Keratinocyte (primary cell): ENCODE measurements at regions not wholly inside any gene's neighbourhood (a gene's known extent, or its start where the extent isn't known, plus 50 kb on each side); places are given as distances from the start of the nearest gene placed in this dataset.

Experiments
- DNase-seq: peaks from one replicate; pipeline ENCODE4 v3.0.0-alpha.2; 2011; ENCODE audit warnings: low read depth, missing footprints, low spot score
- FAIRE-seq: peaks from 2 replicates; lab custom pipeline; 2011; peaks lifted over from hg19 to GRCh38; lab: Jason Lieb, UNC
- H2AFZ ChIP-seq: 2 replicates; pipeline ENCODE4 v1.6.0; 2012; ENCODE audit warnings: low read length, control low read depth, inconsistent platforms; ENCODE audit not compliant: control insufficient read depth
- H3K27ac ChIP-seq: 2 replicates; pipeline ENCODE4 v1.5.1; 2011; ENCODE audit warnings: low read length; ENCODE audit not compliant: control insufficient read depth, insufficient read depth
- H3K27me3 ChIP-seq: 3 replicates; pipeline ENCODE4 v1.6.0; 2011; ENCODE audit warnings: low read length; ENCODE audit not compliant: control insufficient read depth, insufficient read depth; ENCODE audit errors: extremely low read depth
- H3K36me3 ChIP-seq, 2 experiments: 2 replicates in 1 of 2; 3 replicates in 1 of 2; pipeline ENCODE4 v1.5.1; 2011; ENCODE audit warnings: low read length in 2 of 2, mild to moderate bottlenecking in 1 of 2; ENCODE audit not compliant: control insufficient read depth in 2 of 2, insufficient read depth in 2 of 2; ENCODE audit errors: extremely low read depth in 1 of 2
- H3K4me1 ChIP-seq: 3 replicates; pipeline ENCODE4 v1.5.1; 2011; ENCODE audit warnings: low read length; ENCODE audit not compliant: control insufficient read depth, insufficient read depth; ENCODE audit errors: extremely low read depth
- H3K4me2 ChIP-seq: 3 replicates; pipeline ENCODE4 v1.6.0; 2011; ENCODE audit warnings: low read depth, low read length; ENCODE audit not compliant: control insufficient read depth, insufficient read depth; ENCODE audit errors: extremely low read depth
- H3K4me3 ChIP-seq, 3 experiments: fragments of 200-600 bp in 1 of 3; sonication (generic) in 1 of 3; 2 replicates in 2 of 3; 3 replicates in 1 of 3; pipeline ENCODE4 v1.5.1; 2011 to 2016; ENCODE audit warnings: low read length in 3 of 3, mild to moderate bottlenecking in 3 of 3, control low read depth in 2 of 3, inconsistent platforms in 1 of 3, low read depth in 1 of 3, mixed read lengths in 1 of 3, mixed run types in 1 of 3, moderate library complexity in 1 of 3; ENCODE audit not compliant: control insufficient read depth in 2 of 3, insufficient read depth in 2 of 3; ENCODE audit errors: extremely low read depth in 1 of 3
- H3K79me2 ChIP-seq: 2 replicates; pipeline ENCODE4 v1.6.0; 2012; ENCODE audit warnings: low read length; ENCODE audit not compliant: control insufficient read depth, insufficient read depth
- H3K9ac ChIP-seq: 3 replicates; pipeline ENCODE4 v1.6.0; 2011; ENCODE audit warnings: low read length; ENCODE audit not compliant: control insufficient read depth, insufficient read depth; ENCODE audit errors: extremely low read depth
- H3K9me1 ChIP-seq: 3 replicates; pipeline ENCODE4 v1.6.0; 2011; ENCODE audit warnings: low read length; ENCODE audit not compliant: control insufficient read depth, insufficient read depth; ENCODE audit errors: extremely low read depth
- H3K9me3 ChIP-seq: 2 replicates; pipeline ENCODE4 v1.5.1; 2012; ENCODE audit warnings: low read depth, low read length; ENCODE audit not compliant: control insufficient read depth
- H4K20me1 ChIP-seq: 3 replicates; pipeline ENCODE4 v1.6.0; 2011; ENCODE audit warnings: low read length; ENCODE audit not compliant: control insufficient read depth, insufficient read depth; ENCODE audit errors: extremely low read depth
- EZH2 ChIP-seq: IDR thresholded peaks from one replicate; pipeline ENCODE4 v1.6.1; 2012; ENCODE audit warnings: inconsistent platforms, mild to moderate bottlenecking, low read length, moderate library complexity
- dilution Hi-C: fragments of 300-500 bp; cut with MboI; formaldehyde crosslinking; loops from one replicate; pipeline ENCODE4 v1.7.0; 2020; ENCODE audit warnings: low sequenced_read_pairs; ENCODE audit not compliant: extremely low pct_ligation_motif_present
- TF ChIP-seq, protein P1 (sequence below), 3 experiments: IDR thresholded peaks in 1 of 3; conservative IDR thresholded peaks in 1 of 3; optimal IDR thresholded peaks in 1 of 3; 2 replicates in 2 of 3; 3 replicates in 1 of 3; pipeline versions ENCODE3 to v1.5.1; 2011; ENCODE audit warnings: low read length in 3 of 3, mild to moderate bottlenecking in 3 of 3, moderate library complexity in 2 of 3, control low read depth in 1 of 3, inconsistent platforms in 1 of 3; ENCODE audit not compliant: insufficient read depth in 2 of 3; ENCODE audit errors: extremely low read depth in 1 of 3

DNA sequence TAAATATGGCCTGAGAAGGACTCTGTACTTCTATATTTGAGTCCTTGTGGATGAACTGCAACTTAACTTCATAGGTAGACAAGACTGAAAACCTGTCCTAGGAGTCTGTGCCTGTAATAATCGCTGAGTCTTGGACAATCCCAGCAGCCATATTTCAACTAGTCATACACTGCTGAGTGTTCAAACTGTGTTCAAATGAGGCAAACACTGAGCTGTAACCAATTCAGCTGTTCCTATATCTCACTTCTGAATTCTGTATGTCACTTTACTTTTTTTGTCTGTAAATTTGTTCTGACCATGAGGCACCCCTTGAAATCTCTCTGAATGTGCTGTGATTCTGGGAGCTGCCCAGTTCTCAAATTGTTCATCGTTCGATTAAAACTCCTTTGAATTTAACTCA, 72.4 kb downstream of the FOXF2 start:
- TF ChIP-seq EZH2: no peak
- TF ChIP-seq, protein P1, sequence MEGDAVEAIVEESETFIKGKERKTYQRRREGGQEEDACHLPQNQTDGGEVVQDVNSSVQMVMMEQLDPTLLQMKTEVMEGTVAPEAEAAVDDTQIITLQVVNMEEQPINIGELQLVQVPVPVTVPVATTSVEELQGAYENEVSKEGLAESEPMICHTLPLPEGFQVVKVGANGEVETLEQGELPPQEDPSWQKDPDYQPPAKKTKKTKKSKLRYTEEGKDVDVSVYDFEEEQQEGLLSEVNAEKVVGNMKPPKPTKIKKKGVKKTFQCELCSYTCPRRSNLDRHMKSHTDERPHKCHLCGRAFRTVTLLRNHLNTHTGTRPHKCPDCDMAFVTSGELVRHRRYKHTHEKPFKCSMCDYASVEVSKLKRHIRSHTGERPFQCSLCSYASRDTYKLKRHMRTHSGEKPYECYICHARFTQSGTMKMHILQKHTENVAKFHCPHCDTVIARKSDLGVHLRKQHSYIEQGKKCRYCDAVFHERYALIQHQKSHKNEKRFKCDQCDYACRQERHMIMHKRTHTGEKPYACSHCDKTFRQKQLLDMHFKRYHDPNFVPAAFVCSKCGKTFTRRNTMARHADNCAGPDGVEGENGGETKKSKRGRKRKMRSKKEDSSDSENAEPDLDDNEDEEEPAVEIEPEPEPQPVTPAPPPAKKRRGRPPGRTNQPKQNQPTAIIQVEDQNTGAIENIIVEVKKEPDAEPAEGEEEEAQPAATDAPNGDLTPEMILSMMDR (optimal IDR thresholded peaks at IDR 0.05 in 1 of 3, IDR thresholded peaks at IDR 0.05 in 1 of 3, conservative IDR thresholded peaks at IDR 0.05 in 1 of 3; ENCODE audit: extremely low read depth in 1 of 3, insufficient read depth in 2 of 3, low read length in 3 of 3): no peak
- no peak for DNase-seq
- Histone ChIP-seq H3K4me1 (peaks cover 10% of the 10 kb centered on the region), H3K36me3 (no peaks in the 10 kb centered on the region), H3K4me3 (no peak overlapping the region), H3K27me3 (no peaks in the 10 kb centered on the region), H2AFZ (no peak overlapping the region), H3K9ac (no peak overlapping the region), H3K9me3 (no peaks in the 10 kb centered on the region), H3K27ac (no peak overlapping the region), H3K4me2 (no peak overlapping the region), H4K20me1 (no peaks in the 10 kb centered on the region), H3K79me2 (no peaks in the 10 kb centered on the region), H3K9me1 (no peaks in the 10 kb centered on the region)
- dilution Hi-C loops: no loop called here
- FAIRE-seq: no peak

DNA sequence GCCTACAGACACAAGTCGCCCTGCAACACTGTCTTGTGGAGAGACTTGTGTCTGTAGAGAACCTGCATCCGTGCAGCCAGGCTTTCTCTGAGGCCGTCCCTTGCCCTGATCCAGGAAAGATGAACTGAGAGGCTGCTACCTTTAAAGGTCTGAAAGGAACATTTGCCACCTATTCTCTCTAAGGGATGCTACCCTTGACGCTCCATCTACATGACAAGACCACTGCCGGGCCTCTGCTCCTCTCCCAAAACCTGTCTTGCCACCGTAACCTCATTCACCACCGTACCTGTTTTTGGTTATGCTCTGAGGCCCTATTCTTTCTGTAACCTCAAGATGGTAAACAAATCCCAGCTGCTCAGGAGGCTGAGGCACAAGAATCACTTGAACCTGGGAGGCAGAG, 73.9 kb downstream of the FOXF2 start:
- no peak for DNase-seq

More for the DNA sequence above, 73.9 kb downstream of the FOXF2 start:
- Histone ChIP-seq H3K4me3 (no peak overlapping the region), H3K4me1 (peaks cover 10% of the 10 kb centered on the region), H3K9ac (no peak overlapping the region), H3K4me2 (no peak overlapping the region), H3K27ac (no peak overlapping the region), H2AFZ (no peak overlapping the region), H3K9me1 (no peaks in the 10 kb centered on the region), H3K79me2 (no peaks in the 10 kb centered on the region), H3K9me3 (no peaks in the 10 kb centered on the region), H3K36me3 (no peaks in the 10 kb centered on the region), H3K27me3 (no peaks in the 10 kb centered on the region), H4K20me1 (no peaks in the 10 kb centered on the region)
- TF ChIP-seq, protein P1 (optimal IDR thresholded peaks at IDR 0.05 in 1 of 3, IDR thresholded peaks at IDR 0.05 in 1 of 3, conservative IDR thresholded peaks at IDR 0.05 in 1 of 3; ENCODE audit: extremely low read depth in 1 of 3, insufficient read depth in 2 of 3, low read length in 3 of 3): no peak
- TF ChIP-seq EZH2: no peak
- no peak for FAIRE-seq
- dilution Hi-C loops: no loop called here
